Effector memory CD8-positive, alpha-beta T cell (primary cell): ENCODE measurements at regions not wholly inside any gene's neighbourhood (a gene's known extent, or its start where the extent isn't known, plus 50 kb on each side); places are given as distances from the start of the nearest gene placed in this dataset.

Experiments used
- ATAC-seq: fragments of 150-1000 bp; cut with Tn5 transposase; replicated peaks from 2 replicates; pipeline ENCODE4 v1.10.0; 2021; ENCODE audit warnings: mild to moderate bottlenecking, moderate library complexity
- DNase-seq, 3 experiments: peaks; one replicate each; pipeline ENCODE4 v3.0.0; 2021
- H3K27ac Mint-ChIP-seq, 2 donors: one replicate each; pipeline ENCODE4 v1.8.0; 2022; ENCODE audit warnings: mild to moderate bottlenecking in 2 of 2, mixed read lengths in 2 of 2, moderate library complexity in 2 of 2
- H3K27me3 Mint-ChIP-seq, 2 donors: one replicate each; pipeline ENCODE4 v1.8.0; 2022; ENCODE audit warnings: mixed read lengths in 2 of 2
- H3K36me3 Mint-ChIP-seq: one replicate; pipeline ENCODE4 v1.8.0; 2022; ENCODE audit warnings: mild to moderate bottlenecking, moderate library complexity, mixed read lengths; ENCODE audit not compliant: insufficient read depth
- H3K4me1 Mint-ChIP-seq, 2 donors: one replicate each; pipeline ENCODE4 v1.8.0; 2022; ENCODE audit warnings: low read depth in 2 of 2, mixed read lengths in 2 of 2
- H3K4me3 Mint-ChIP-seq, 2 donors: one replicate each; pipeline ENCODE4 v1.8.0; 2022; ENCODE audit warnings: mild to moderate bottlenecking in 2 of 2, mixed read lengths in 2 of 2, moderate library complexity in 2 of 2
- H3K9me3 Mint-ChIP-seq, 2 donors: one replicate each; pipeline ENCODE4 v1.8.0; 2022; ENCODE audit warnings: mixed read lengths in 2 of 2

- H3K36me3 Mint-ChIP-seq: no peaks in the 10 kb centered on the region
- peaks cover 4 to 26% of the 10 kb centered on the region in 2 donors for H3K27me3 Mint-ChIP-seq
- DNase-seq (no peak), ATAC-seq (no peak)
- peaks cover 0 to 1% of the 10 kb centered on the region in 2 donors for H3K4me1 Mint-ChIP-seq
- no peak overlapping the region for H3K27ac Mint-ChIP-seq
- H3K4me3 Mint-ChIP-seq: no peak overlapping the region
- peaks cover 0 to 7% of the 10 kb centered on the region in 2 donors for H3K9me3 Mint-ChIP-seq
Observed at GRCh38 chr12:125381373-125381772, 316.1 kb downstream of the AACS start.

DNA sequence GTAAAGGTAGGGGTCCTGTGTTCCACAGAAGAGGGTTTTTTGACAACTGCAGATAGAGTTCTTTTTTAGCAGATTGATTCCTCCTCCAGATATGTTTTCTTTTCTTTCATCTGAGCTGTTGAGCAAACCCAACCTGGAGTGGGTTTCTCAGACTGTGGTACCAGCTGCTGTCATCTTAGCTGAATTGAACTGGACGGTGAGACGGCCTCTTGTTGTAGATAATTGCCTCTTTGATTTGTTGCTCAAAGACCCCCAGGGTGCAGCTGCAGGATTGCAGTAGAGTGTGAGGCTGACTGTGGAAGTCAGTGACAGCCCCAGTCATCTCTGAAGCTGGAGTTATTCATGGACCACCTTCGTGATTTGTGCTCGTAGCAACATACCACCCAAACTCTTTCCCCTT, 317.7 kb downstream of the AACS start:
- Mint-ChIP-seq H3K27ac (no peak overlapping the region), H3K4me1 (no peaks in the 10 kb centered on the region), H3K27me3 (peaks cover 5 to 17% of the 10 kb centered on the region in 2 donors), H3K4me3 (no peak overlapping the region), H3K36me3 (no peaks in the 10 kb centered on the region), H3K9me3 (peaks cover 3 to 7% of the 10 kb centered on the region in 2 donors)
- ATAC-seq (no peak), DNase-seq (no peak)

DNA sequence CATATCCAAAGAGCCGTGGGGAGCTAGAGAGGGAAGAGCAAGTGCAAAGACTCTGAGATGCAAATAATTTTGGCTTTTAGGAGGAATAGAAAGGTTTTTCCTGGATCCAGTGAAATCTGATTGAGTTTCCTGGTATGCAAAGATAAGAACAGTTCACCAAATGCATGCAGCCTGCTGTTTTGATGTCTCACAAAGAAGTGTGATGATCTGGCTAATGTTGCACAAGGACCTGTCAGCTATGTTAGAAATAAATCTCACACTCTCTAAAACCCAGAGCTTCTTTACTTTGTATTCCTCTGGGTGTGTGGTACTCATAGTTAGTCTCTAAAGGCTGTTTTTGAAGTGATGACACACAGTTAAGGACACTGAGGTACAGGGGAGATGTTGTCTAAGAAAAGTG, 321.4 kb downstream of the AACS start:
- Mint-ChIP-seq H3K27ac (no peak overlapping the region), H3K36me3 (no peaks in the 10 kb centered on the region), H3K4me1 (no peaks in the 10 kb centered on the region), H3K27me3 (peaks cover 7 to 11% of the 10 kb centered on the region in 2 donors), H3K9me3 (peaks cover 0 to 3% of the 10 kb centered on the region in 2 donors), H3K4me3 (no peak overlapping the region)
- ATAC-seq (no peak), DNase-seq (no peak)

GRCh38 chr12:125387206-125387605, 322.0 kb downstream of the AACS start:
- Mint-ChIP-seq H3K4me1 (no peaks in the 10 kb centered on the region), H3K9me3 (peaks cover 0 to 3% of the 10 kb centered on the region in 2 donors), H3K4me3 (no peak overlapping the region), H3K27me3 (peaks cover 7 to 8% of the 10 kb centered on the region in 2 donors), H3K36me3 (no peaks in the 10 kb centered on the region), H3K27ac (no peak overlapping the region)
- no peak for DNase-seq
- ATAC-seq: no peak

GRCh38 chr12:125389061-125389697, 323.9 kb downstream of the AACS start:
- no peak overlapping the region for H3K27ac Mint-ChIP-seq
- peaks cover 7 to 23% of the 10 kb centered on the region in 2 donors for H3K27me3 Mint-ChIP-seq
- no peak overlapping the region for H3K4me3 Mint-ChIP-seq
- H3K4me1 Mint-ChIP-seq: no peaks in the 10 kb centered on the region
- H3K36me3 Mint-ChIP-seq: no peaks in the 10 kb centered on the region
- no peak for ATAC-seq
- peaks cover 3 to 6% of the 10 kb centered on the region in 2 donors for H3K9me3 Mint-ChIP-seq
- DNase-seq: no peak

GRCh38 chr12:125393569-125393968, 328.3 kb downstream of the AACS start:
- Mint-ChIP-seq H3K9me3 (peaks cover 3 to 6% of the 10 kb centered on the region in 2 donors), H3K27ac (no peak overlapping the region), H3K27me3 (peaks cover 11 to 18% of the 10 kb centered on the region in 2 donors), H3K4me3 (no peak overlapping the region), H3K4me1 (no peaks in the 10 kb centered on the region), H3K36me3 (no peaks in the 10 kb centered on the region)
- ATAC-seq: no peak
- DNase-seq: no peak

DNA sequence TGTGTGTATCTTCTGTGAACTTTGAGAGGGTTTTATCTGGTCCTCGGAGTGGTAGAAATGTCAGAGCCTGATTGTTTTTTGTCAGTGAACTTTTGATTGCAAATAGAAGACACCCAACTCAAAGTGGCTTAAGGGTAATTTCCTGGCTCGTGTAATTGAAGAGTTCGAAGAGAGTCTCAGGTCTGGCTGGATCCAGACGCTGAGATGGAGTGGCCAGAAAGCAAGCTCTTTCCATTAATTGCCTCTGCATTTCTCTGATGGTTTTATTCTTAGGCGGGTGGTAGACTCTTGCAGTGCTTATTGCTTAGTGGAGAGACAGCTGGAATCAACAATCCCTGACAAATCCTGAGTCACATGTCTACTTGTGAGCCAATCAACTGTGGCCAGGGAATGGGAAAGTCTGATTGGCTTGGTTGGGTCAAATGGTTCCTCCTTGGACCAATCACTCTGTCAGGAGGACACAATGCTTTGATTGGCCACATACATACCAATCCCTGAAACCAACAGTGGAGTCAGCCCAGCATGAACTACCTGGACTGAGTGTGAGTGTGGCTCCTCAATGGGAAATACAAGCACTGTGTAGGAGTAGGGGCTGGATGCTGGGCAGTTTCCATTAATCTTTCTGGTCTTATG, 330.5 kb downstream of the AACS start:
- ATAC-seq (no peak), DNase-seq (no peak)
- H3K36me3 Mint-ChIP-seq: no peaks in the 10 kb centered on the region
- no peak overlapping the region for H3K27ac Mint-ChIP-seq
- H3K27me3 Mint-ChIP-seq: peaks cover 11 to 18% of the 10 kb centered on the region in 2 donors
- no peaks in the 10 kb centered on the region for H3K4me1 Mint-ChIP-seq
- peaks cover 3 to 6% of the 10 kb centered on the region in 2 donors for H3K9me3 Mint-ChIP-seq
- no peak overlapping the region for H3K4me3 Mint-ChIP-seq

DNA sequence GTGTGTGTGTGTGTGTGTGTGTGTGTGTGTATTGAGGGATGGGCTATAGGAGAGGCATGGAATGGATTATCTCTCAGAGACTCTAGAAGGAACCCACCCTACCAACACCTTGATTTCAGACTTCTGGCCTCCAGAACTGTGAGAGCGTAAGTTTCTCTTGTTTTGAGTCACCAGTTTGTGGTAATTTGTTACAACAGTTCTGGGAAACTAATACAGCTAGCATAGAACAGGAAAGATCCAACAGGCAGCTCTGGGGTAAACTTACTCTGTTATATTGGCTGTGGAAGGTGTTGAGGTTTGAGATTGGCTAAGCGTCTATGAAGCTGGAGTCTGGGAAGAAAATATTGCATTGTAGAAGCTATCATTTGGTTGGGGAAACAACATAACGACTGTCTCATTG, 334.3 kb downstream of the AACS start:
- H3K27ac Mint-ChIP-seq: no peak overlapping the region
- no peaks in the 10 kb centered on the region for H3K4me1 Mint-ChIP-seq
- H3K36me3 Mint-ChIP-seq: no peaks in the 10 kb centered on the region
- H3K27me3 Mint-ChIP-seq: peaks cover 0 to 8% of the 10 kb centered on the region in 2 donors
- no peak overlapping the region for H3K4me3 Mint-ChIP-seq
- no peak for DNase-seq
- no peak for ATAC-seq
- H3K9me3 Mint-ChIP-seq: no peaks in the 10 kb centered on the region

DNA sequence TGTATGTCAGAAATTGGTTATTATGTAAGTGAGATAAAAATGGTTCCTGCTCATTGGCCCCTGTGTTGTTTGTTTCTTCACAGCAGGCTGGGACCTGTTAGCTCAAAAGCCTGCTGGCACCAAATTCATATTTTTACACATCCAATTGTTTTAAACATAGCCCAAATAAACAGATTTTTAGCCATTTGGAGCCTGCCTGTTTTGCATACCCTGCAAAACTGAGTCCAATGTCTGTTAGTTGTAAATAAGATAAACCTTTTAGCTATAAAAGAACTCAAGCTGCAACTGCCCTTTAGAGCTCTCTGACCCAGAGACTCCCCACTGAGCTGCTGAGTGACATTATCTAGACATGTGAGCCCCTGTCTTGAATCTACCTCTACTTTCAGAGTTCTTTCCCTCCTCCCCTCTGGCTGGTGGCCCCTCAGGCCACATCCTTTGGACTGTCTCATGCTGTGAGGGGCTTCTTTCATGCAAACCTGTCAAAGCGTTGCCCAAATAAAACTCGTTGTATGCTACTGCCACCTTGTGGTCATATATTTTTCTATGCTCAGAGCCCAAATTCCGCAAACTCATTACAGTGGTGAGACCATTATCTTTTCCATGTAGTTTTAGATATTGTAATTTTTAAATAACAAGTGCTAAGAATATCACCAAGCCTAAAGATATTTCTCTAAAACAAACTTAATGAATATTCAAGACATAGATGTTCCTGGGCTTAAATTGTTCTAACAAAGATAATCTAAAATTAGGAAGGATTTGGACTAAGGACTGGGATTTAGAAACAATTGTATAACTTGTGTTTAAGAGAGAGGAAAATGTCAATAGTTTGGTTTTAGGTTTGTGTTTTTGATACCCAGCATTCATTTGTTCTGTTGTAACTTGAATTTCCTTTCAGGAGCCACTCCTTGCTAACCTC, 337.9 kb downstream of the AACS start:
- Mint-ChIP-seq H3K27ac (no peak overlapping the region), H3K9me3 (no peaks in the 10 kb centered on the region), H3K4me3 (no peak overlapping the region), H3K36me3 (no peaks in the 10 kb centered on the region), H3K27me3 (peaks cover 0 to 15% of the 10 kb centered on the region in 2 donors), H3K4me1 (no peaks in the 10 kb centered on the region)
- no peak for DNase-seq
- ATAC-seq: no peak

- Mint-ChIP-seq H3K4me1 (no peaks in the 10 kb centered on the region), H3K9me3 (no peaks in the 10 kb centered on the region), H3K27ac (no peak overlapping the region), H3K4me3 (no peak overlapping the region), H3K36me3 (no peaks in the 10 kb centered on the region), H3K27me3 (peaks cover 0 to 15% of the 10 kb centered on the region in 2 donors)
- DNase-seq (no peak), ATAC-seq (no peak)
Observed at GRCh38 chr12:125403843-125404242, 338.6 kb downstream of the AACS start.

GRCh38 chr12:125406131-125406530, 340.9 kb downstream of the AACS start:
- Mint-ChIP-seq H3K4me3 (no peak overlapping the region), H3K27me3 (peaks cover 0 to 15% of the 10 kb centered on the region in 2 donors), H3K27ac (no peak overlapping the region), H3K36me3 (no peaks in the 10 kb centered on the region), H3K9me3 (no peaks in the 10 kb centered on the region), H3K4me1 (no peaks in the 10 kb centered on the region)
- DNase-seq: no peak
- no peak for ATAC-seq

- no peaks in the 10 kb centered on the region for H3K4me1 Mint-ChIP-seq
- no peaks in the 10 kb centered on the region for H3K36me3 Mint-ChIP-seq
- no peak for ATAC-seq
- H3K27me3 Mint-ChIP-seq: peaks cover 0 to 15% of the 10 kb centered on the region in 2 donors
- H3K27ac Mint-ChIP-seq: no peak overlapping the region
- H3K4me3 Mint-ChIP-seq: no peak overlapping the region
- H3K9me3 Mint-ChIP-seq: peaks cover 0 to 8% of the 10 kb centered on the region in 2 donors
- DNase-seq: no peak
Observed at GRCh38 chr12:125408718-125409117, 343.5 kb downstream of the AACS start.

DNA sequence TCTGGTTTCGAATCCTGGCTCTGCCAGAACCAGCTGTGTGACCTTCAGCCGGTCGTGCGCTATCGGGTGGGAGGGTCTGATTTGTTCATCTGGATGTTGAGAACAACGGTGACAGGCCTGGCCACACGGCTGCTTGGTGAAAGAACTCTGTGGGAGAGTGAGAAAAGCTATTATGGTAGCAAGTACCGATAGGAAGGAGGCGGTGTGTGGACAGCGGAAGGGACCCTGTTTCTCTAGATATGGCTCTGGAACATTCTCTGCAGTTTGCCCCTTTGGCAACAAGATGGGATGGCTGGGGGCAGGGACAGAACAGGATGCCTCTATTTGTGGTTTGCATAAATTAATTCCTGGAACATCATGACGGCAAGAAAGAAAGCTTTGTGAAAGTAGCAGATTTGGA, 347.3 kb downstream of the AACS start:
- no peak overlapping the region for H3K27ac Mint-ChIP-seq
- no peak for ATAC-seq
- DNase-seq: no peak
- no peak overlapping the region for H3K4me3 Mint-ChIP-seq
- peaks cover 0 to 7% of the 10 kb centered on the region in 2 donors for H3K27me3 Mint-ChIP-seq
- no peaks in the 10 kb centered on the region for H3K4me1 Mint-ChIP-seq
- peaks cover 0 to 8% of the 10 kb centered on the region in 2 donors for H3K9me3 Mint-ChIP-seq
- H3K36me3 Mint-ChIP-seq: no peaks in the 10 kb centered on the region
